ENCODE measurements at regions not wholly inside any gene's neighbourhood (a gene's known extent, or its start where the extent isn't known, plus 50 kb on each side); places are given as distances from the start of the nearest gene placed in this dataset.

GRCh38 chr22:34476762-34477161 lies 556.5 kb upstream of the LARGE1 start:
- H3K9me3 ChIP-seq (ENCODE audit: low read depth, low read length, poor library complexity, severe bottlenecking): peaks cover 33% of the 10 kb centered on the region
- BruUV-seq (replicated peaks): no TSS peak
- H3K36me3 ChIP-seq (ENCODE audit: insufficient read depth, low read length, poor library complexity, severe bottlenecking): no peaks in the 10 kb centered on the region
- ChIA-PET POLR2A (ENCODE audit: low non-redundant PET) (no interaction called here), CTCF (no interaction called here)
- no peak overlapping the region for H3K27ac ChIP-seq (ENCODE audit: low read depth, low read length, poor library complexity, severe bottlenecking)
- H3K4me3 ChIP-seq (ENCODE audit: low read depth, low read length, poor library complexity, severe bottlenecking): no peak overlapping the region
- no peak for DNase-seq (ENCODE audit: low spot score)
- TF ChIP-seq, protein P1, sequence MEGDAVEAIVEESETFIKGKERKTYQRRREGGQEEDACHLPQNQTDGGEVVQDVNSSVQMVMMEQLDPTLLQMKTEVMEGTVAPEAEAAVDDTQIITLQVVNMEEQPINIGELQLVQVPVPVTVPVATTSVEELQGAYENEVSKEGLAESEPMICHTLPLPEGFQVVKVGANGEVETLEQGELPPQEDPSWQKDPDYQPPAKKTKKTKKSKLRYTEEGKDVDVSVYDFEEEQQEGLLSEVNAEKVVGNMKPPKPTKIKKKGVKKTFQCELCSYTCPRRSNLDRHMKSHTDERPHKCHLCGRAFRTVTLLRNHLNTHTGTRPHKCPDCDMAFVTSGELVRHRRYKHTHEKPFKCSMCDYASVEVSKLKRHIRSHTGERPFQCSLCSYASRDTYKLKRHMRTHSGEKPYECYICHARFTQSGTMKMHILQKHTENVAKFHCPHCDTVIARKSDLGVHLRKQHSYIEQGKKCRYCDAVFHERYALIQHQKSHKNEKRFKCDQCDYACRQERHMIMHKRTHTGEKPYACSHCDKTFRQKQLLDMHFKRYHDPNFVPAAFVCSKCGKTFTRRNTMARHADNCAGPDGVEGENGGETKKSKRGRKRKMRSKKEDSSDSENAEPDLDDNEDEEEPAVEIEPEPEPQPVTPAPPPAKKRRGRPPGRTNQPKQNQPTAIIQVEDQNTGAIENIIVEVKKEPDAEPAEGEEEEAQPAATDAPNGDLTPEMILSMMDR (conservative IDR thresholded peaks at IDR 0.05; ENCODE audit: low read depth, low read length): no peak
- no peak for TF ChIP-seq EZH2 (IDR thresholded peaks at IDR 0.05; ENCODE audit: borderline replicate concordance, low read depth, low read length, poor library complexity, severe bottlenecking)
- H3K27me3 ChIP-seq (replicated peaks; ENCODE audit: insufficient read depth, low read depth, low read length, poor library complexity): no peaks in the 10 kb centered on the region
- intact Hi-C loops (cut with micrococcal nuclease; ENCODE audit: unreplicated experiment): no loop called here
- no peaks in the 10 kb centered on the region for H3K4me1 ChIP-seq (ENCODE audit: insufficient read depth, low read length, poor library complexity, severe bottlenecking)

GRCh38 chr22:34481090-34481489 lies 560.8 kb upstream of the LARGE1 start:
- no peak for DNase-seq (ENCODE audit: low spot score)
- ChIA-PET CTCF (no interaction called here), POLR2A (ENCODE audit: low non-redundant PET) (no interaction called here)
- intact Hi-C loops (cut with micrococcal nuclease; ENCODE audit: unreplicated experiment): no loop called here
- Histone ChIP-seq H3K27me3 (replicated peaks; ENCODE audit: insufficient read depth, low read depth, low read length, poor library complexity) (no peaks in the 10 kb centered on the region), H3K4me3 (ENCODE audit: low read depth, low read length, poor library complexity, severe bottlenecking) (no peak overlapping the region), H3K27ac (ENCODE audit: low read depth, low read length, poor library complexity, severe bottlenecking) (no peak overlapping the region), H3K4me1 (ENCODE audit: insufficient read depth, low read length, poor library complexity, severe bottlenecking) (no peaks in the 10 kb centered on the region), H3K36me3 (ENCODE audit: insufficient read depth, low read length, poor library complexity, severe bottlenecking) (no peaks in the 10 kb centered on the region), H3K9me3 (ENCODE audit: low read depth, low read length, poor library complexity, severe bottlenecking) (peaks cover 27% of the 10 kb centered on the region)
- no TSS peak for BruUV-seq (replicated peaks)
- TF ChIP-seq, protein P1 (conservative IDR thresholded peaks at IDR 0.05; ENCODE audit: low read depth, low read length): no peak
- no peak for TF ChIP-seq EZH2 (IDR thresholded peaks at IDR 0.05; ENCODE audit: borderline replicate concordance, low read depth, low read length, poor library complexity, severe bottlenecking)

- Histone ChIP-seq H3K27ac (ENCODE audit: low read depth, low read length, poor library complexity, severe bottlenecking) (no peak overlapping the region), H3K9me3 (ENCODE audit: low read depth, low read length, poor library complexity, severe bottlenecking) (peaks cover 23% of the 10 kb centered on the region), H3K4me3 (ENCODE audit: low read depth, low read length, poor library complexity, severe bottlenecking) (no peak overlapping the region), H3K36me3 (ENCODE audit: insufficient read depth, low read length, poor library complexity, severe bottlenecking) (no peaks in the 10 kb centered on the region), H3K27me3 (replicated peaks; ENCODE audit: insufficient read depth, low read depth, low read length, poor library complexity) (no peaks in the 10 kb centered on the region), H3K4me1 (ENCODE audit: insufficient read depth, low read length, poor library complexity, severe bottlenecking) (no peaks in the 10 kb centered on the region)
- no TSS peak for BruUV-seq (replicated peaks)
- POLR2A ChIA-PET (ENCODE audit: low non-redundant PET): no interaction called here
- intact Hi-C loops (cut with micrococcal nuclease; ENCODE audit: unreplicated experiment): no loop called here
- DNase-seq (ENCODE audit: low spot score): no peak
- TF ChIP-seq, protein P1 (conservative IDR thresholded peaks at IDR 0.05; ENCODE audit: low read depth, low read length): no peak
- no peak for TF ChIP-seq EZH2 (IDR thresholded peaks at IDR 0.05; ENCODE audit: borderline replicate concordance, low read depth, low read length, poor library complexity, severe bottlenecking)
- CTCF ChIA-PET: no interaction called here
Measured at GRCh38 chr22:34486381-34486780, 566.1 kb upstream of the LARGE1 start.

All from A673 (cell line).